Esophagus (tissue), 2 donors: ENCODE measurements at regions not wholly inside any gene's neighbourhood (a gene's known extent, or its start where the extent isn't known, plus 50 kb on each side); places are given as distances from the start of the nearest gene placed in this dataset.

ENCODE experiments used
- H3K27ac ChIP-seq, 2 donors: one replicate each; pipeline ENCODE4 v1.5.1; 2013; ENCODE audit warnings: low read depth in 2 of 2, mild to moderate bottlenecking in 2 of 2, inconsistent platforms in 1 of 2, low read length in 1 of 2, moderate library complexity in 1 of 2
- H3K27me3 ChIP-seq, 2 donors: one replicate each; pipeline ENCODE4 v1.6.1; 2013; ENCODE audit warnings: low read length in 2 of 2, control low read depth in 1 of 2, mild to moderate bottlenecking in 1 of 2; ENCODE audit not compliant: insufficient read depth in 2 of 2, control insufficient read depth in 1 of 2
- H3K36me3 ChIP-seq, 2 donors: one replicate each; pipeline ENCODE4 v1.6.1; 2013; ENCODE audit warnings: low read length in 1 of 2; ENCODE audit not compliant: control insufficient read depth in 2 of 2, insufficient read depth in 2 of 2
- H3K4me1 ChIP-seq, 2 donors: one replicate each; pipeline ENCODE4 v1.6.1; 2013; ENCODE audit warnings: low read length in 1 of 2; ENCODE audit not compliant: control insufficient read depth in 2 of 2, insufficient read depth in 2 of 2
- H3K4me3 ChIP-seq, 2 donors: one replicate each; pipeline ENCODE4 v1.5.1; 2013; ENCODE audit warnings: low read length in 2 of 2, mild to moderate bottlenecking in 2 of 2, low read depth in 1 of 2, moderate library complexity in 1 of 2
- H3K9me3 ChIP-seq, 2 donors: one replicate each; pipeline ENCODE4 v1.6.1; 2013; ENCODE audit warnings: mild to moderate bottlenecking in 2 of 2, low read depth in 1 of 2, low read length in 1 of 2, moderate library complexity in 1 of 2; ENCODE audit not compliant: control insufficient read depth in 2 of 2, insufficient read depth in 1 of 2
- WGBS, 2 donors: extraction: QIAGEN DNeasy Blood & Tissue Kit; methylation state at CpG; one replicate each; pipeline ENCODE4 v1.1.7; 2013; 5-methylcytosine and 5-hydroxymethylcytosine counted together
- donor health status: healthy with polysubstance abuse.
- donor health status: Bipolar disorder and iron deficiency.

GRCh38 chr2:175633227-175633626 lies 368.8 kb downstream of the LNPK start:
- no peaks in the 10 kb centered on the region for H3K4me1 ChIP-seq
- no peaks in the 10 kb centered on the region for H3K9me3 ChIP-seq
- H3K27ac ChIP-seq, result no peak overlapping the region
- H3K36me3 ChIP-seq, result no peaks in the 10 kb centered on the region
- 47 to 58% methylated on average over 2 of the region's 2 CpGs for WGBS, 2 donors
- H3K4me3 ChIP-seq, result no peak overlapping the region
- no peaks in the 10 kb centered on the region for H3K27me3 ChIP-seq

GRCh38 chr2:175631245-175631623 lies 370.8 kb downstream of the LNPK start:
- Histone ChIP-seq H3K27me3 (no peaks in the 10 kb centered on the region), H3K4me3 (no peak overlapping the region), H3K4me1 (no peaks in the 10 kb centered on the region), H3K9me3 (no peaks in the 10 kb centered on the region), H3K27ac (no peak overlapping the region), H3K36me3 (no peaks in the 10 kb centered on the region)

DNA sequence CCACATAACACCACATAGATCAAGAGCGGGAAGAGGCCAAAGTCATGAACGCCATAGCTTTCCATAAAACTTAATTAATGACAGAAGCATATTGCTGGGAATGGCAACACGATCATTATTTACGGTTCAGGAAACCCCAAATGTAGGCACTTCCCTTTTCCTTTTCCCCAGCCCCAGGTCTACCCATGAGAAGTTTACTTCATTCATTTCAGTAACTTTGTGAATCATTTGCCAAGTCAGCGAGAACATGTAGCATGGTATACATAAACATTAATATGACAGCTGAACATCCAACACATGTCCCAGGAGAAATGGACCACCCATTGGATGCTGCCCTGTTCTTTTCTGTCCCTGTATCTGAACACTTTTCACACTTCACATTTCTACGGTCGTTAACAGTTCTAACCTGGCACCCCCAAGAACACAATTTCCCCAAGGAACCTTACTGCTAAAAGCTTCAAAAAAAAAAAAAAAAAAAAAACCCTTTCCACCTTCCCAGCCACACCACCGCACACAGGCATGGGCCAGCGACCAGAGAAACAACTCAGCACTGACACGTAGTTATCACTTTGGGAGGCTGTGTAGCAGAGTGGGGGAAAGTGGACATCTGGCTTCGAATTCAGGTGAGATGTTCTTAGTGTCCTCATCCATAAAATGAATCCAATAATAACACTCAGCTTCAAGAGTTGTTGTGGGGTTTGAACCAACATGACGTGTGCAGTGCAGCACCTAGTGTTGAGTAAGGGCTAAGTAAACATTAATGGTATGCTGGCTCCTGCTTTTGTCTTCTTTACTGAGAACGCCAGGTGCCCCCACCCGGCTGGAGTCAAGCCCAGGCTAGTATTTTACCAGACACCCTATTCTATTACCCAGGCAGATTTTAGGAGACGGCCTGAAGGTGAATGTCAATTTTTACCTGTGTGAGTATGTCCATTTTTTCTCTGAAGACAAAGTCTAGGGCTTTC lies 371.5 kb downstream of the LNPK start:
- H3K4me1 ChIP-seq, result no peaks in the 10 kb centered on the region
- no peak overlapping the region for H3K27ac ChIP-seq
- 60 to 61% methylated on average over 15 of the region's 15 CpGs for WGBS, 2 donors
- no peaks in the 10 kb centered on the region for H3K9me3 ChIP-seq
- no peaks in the 10 kb centered on the region for H3K36me3 ChIP-seq
- H3K4me3 ChIP-seq, result no peak overlapping the region
- H3K27me3 ChIP-seq, result no peaks in the 10 kb centered on the region

DNA sequence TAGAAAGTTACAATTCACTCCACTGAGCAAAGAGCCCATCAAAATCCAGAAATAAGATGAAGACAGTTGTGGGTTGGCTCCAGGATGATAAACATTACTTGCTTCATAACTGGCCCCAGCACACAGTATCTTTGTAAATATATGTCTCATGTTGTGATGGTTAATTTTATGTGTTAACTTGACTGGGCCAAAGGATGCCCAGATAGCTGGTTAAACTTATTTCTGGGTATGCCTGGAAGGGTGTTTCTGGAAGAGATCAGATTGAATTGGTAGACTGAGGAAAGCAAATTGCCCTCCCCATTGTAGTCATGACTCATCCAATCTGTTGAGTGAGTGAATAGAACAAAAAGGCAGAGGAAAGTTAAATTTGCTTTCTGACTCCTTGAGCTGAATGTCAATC lies 373.8 kb downstream of the LNPK start:
- H3K36me3 ChIP-seq, result no peaks in the 10 kb centered on the region
- no peak overlapping the region for H3K4me3 ChIP-seq
- no peaks in the 10 kb centered on the region for H3K4me1 ChIP-seq
- H3K27ac ChIP-seq, result no peak overlapping the region
- no peaks in the 10 kb centered on the region for H3K27me3 ChIP-seq
- no peaks in the 10 kb centered on the region for H3K9me3 ChIP-seq

- H3K4me3 ChIP-seq, result no peak overlapping the region
- no peaks in the 10 kb centered on the region for H3K4me1 ChIP-seq
- no peaks in the 10 kb centered on the region for H3K36me3 ChIP-seq
- H3K27me3 ChIP-seq, result no peaks in the 10 kb centered on the region
- no peak overlapping the region for H3K27ac ChIP-seq
- no peaks in the 10 kb centered on the region for H3K9me3 ChIP-seq
Measured at GRCh38 chr2:175627405-175627804, 374.7 kb downstream of the LNPK start.

DNA sequence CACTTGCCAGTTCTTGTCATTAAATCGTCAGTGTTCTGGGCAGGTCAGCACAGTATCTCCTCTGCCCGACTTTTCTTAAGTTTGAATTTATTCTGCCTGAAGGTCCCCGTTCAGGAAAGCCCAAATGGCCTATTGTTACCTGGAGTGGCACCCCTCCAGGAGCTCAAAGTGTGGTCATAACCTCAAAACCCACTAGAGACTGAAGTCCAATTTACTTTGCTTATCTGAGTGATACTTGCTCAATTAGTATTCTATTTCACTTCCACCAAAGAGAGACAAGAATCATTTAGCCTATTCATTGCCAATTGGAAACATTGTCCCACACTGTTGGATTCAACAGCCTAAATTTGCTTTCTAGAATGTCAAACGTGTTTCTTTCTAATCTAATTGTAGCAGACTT lies 375.3 kb downstream of the LNPK start:
- Histone ChIP-seq H3K27ac (no peak overlapping the region), H3K9me3 (no peaks in the 10 kb centered on the region), H3K36me3 (no peaks in the 10 kb centered on the region), H3K4me1 (no peaks in the 10 kb centered on the region), H3K27me3 (no peaks in the 10 kb centered on the region), H3K4me3 (no peak overlapping the region)
- WGBS, 2 donors, result 54 to 71% methylated on average over 4 of the region's 4 CpGs

DNA sequence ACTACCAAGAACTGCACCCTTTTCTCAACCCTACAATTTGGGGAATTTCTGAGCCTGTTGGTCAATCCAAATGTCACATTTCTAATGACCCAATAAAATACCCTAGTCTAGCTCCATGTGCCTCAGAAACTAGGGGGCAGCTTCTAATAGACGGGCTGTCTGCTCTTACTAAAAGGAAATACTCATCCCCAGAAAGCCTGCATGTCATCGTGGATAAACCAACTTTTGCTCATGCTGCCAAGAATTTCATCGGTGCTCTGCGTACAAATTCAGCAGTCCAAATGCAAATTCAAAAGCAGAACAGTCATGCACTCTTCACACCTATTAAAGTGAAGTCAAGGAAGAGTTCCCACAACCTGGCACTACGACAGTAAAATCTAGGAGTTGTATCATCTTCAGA lies 377.3 kb downstream of the LNPK start:
- Histone ChIP-seq H3K36me3 (no peaks in the 10 kb centered on the region), H3K9me3 (no peaks in the 10 kb centered on the region), H3K27me3 (no peaks in the 10 kb centered on the region), H3K27ac (no peak overlapping the region), H3K4me3 (no peak overlapping the region), H3K4me1 (no peaks in the 10 kb centered on the region)
- WGBS, 2 donors, result 29 to 45% methylated on average over 5 of the region's 5 CpGs

- Histone ChIP-seq H3K27me3 (no peaks in the 10 kb centered on the region), H3K27ac (no peak overlapping the region), H3K4me1 (no peaks in the 10 kb centered on the region)
Measured at GRCh38 chr2:175624211-175624761, 377.8 kb downstream of the LNPK start.

GRCh38 chr2:175621821-175622220 lies 380.2 kb downstream of the LNPK start:
- Histone ChIP-seq H3K27ac (no peak overlapping the region), H3K27me3 (no peaks in the 10 kb centered on the region)
- 79 to 91% methylated on average over 2 of the region's 2 CpGs for WGBS, 2 donors

More at GRCh38 chr2:175624211-175624761, 377.8 kb downstream of the LNPK start:
- Histone ChIP-seq H3K36me3 (no peaks in the 10 kb centered on the region), H3K4me3 (no peak overlapping the region), H3K9me3 (no peaks in the 10 kb centered on the region)

DNA sequence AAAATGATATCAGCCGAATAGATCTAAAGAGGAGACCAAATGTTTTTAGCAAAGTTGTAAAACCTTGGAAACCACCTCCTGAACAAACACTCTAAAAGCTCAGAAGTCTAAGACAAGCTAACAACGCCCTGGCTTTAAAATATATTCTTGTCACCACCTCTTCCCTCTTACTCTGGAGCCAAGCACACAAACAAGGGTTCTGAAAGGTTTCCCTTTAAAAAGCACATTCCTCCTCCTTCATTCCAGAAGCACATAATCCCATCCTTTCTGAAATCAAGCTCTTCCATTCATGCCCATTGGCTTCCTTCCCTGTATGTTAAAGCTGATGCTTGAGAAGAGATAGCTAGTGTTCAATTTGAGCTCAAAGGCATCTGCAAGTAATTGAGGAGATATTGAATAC lies 382.0 kb downstream of the LNPK start:
- Histone ChIP-seq H3K9me3 (no peaks in the 10 kb centered on the region), H3K4me3 (no peak overlapping the region), H3K36me3 (no peaks in the 10 kb centered on the region), H3K4me1 (no peaks in the 10 kb centered on the region), H3K27ac (no peak overlapping the region), H3K27me3 (no peaks in the 10 kb centered on the region)
- 41 to 44% methylated on average over 2 of the region's 2 CpGs for WGBS, 2 donors

More at GRCh38 chr2:175621821-175622220, 380.2 kb downstream of the LNPK start:
- H3K4me1 ChIP-seq, result no peaks in the 10 kb centered on the region
- no peaks in the 10 kb centered on the region for H3K9me3 ChIP-seq
- no peak overlapping the region for H3K4me3 ChIP-seq
- no peaks in the 10 kb centered on the region for H3K36me3 ChIP-seq
